Colonic mucosa (tissue), 4 donors: ENCODE measurements at regions not wholly inside any gene's neighbourhood (a gene's known extent, or its start where the extent isn't known, plus 50 kb on each side); places are given as distances from the start of the nearest gene placed in this dataset.

Experiments
- DNase-seq: peaks from one replicate; pipeline ENCODE4 v3.0.0-alpha.2; 2020
- H3K27ac ChIP-seq: fragments of 200-600 bp; one replicate; pipeline ENCODE4 v1.8.0; 2021
- H3K27me3 ChIP-seq: fragments of 200-600 bp; one replicate; pipeline ENCODE4 v1.8.0; 2021
- H3K36me3 ChIP-seq: fragments of 200-600 bp; one replicate; pipeline ENCODE4 v1.8.0; 2021
- H3K4me1 ChIP-seq: fragments of 200-600 bp; one replicate; pipeline ENCODE4 v1.8.0; 2021; ENCODE audit warnings: mild to moderate bottlenecking
- H3K4me3 ChIP-seq: fragments of 200-600 bp; one replicate; pipeline ENCODE4 v1.8.0; 2021
- H3K9ac ChIP-seq, 2 donors: one replicate each; pipeline ENCODE4 v1.7.0; 2013; ENCODE audit warnings: control low read depth in 2 of 2, low read depth in 2 of 2, low read length in 2 of 2
- H3K9me3 ChIP-seq: fragments of 200-600 bp; one replicate; pipeline ENCODE4 v1.8.0; 2021
- CTCF ChIP-seq: fragments of 200-600 bp; IDR thresholded peaks from one replicate; pipeline ENCODE4 v1.8.0; 2022; ENCODE audit warnings: antibody characterized with exemption, mild to moderate bottlenecking
- intact Hi-C: fragments of 100-400 bp; cut with DNase I; formaldehyde crosslinking; loops from one replicate; pipeline ENCODE4 v1.14.1; 2022
- donor health status: healthy.
- donor health status: DM: no; HTN: no; CAD: no.
- donor health status: DM: no; HTN: no; CAD: no.

- Histone ChIP-seq H3K9ac (no peak overlapping the region), H3K9me3 (no peaks in the 10 kb centered on the region), H3K27me3 (no peaks in the 10 kb centered on the region), H3K36me3 (no peaks in the 10 kb centered on the region), H3K4me3 (no peak overlapping the region), H3K27ac (no peak overlapping the region), H3K4me1 (no peaks in the 10 kb centered on the region)
- intact Hi-C loops = no loop called here
- TF ChIP-seq CTCF = no peak
- DNase-seq = no peak
Measured at GRCh38 chr3:72272356-72272755, 487.4 kb upstream of the PROK2 start.

- H3K4me3 ChIP-seq = no peak overlapping the region
- no peak for TF ChIP-seq CTCF
- H3K9ac ChIP-seq = no peak overlapping the region
- no peak overlapping the region for H3K27ac ChIP-seq
- no peaks in the 10 kb centered on the region for H3K9me3 ChIP-seq
- intact Hi-C loops = no loop called here
- H3K4me1 ChIP-seq = no peaks in the 10 kb centered on the region
- no peaks in the 10 kb centered on the region for H3K27me3 ChIP-seq
- H3K36me3 ChIP-seq = no peaks in the 10 kb centered on the region
- DNase-seq = no peak
Measured at GRCh38 chr3:72271923-72272322, 487.0 kb upstream of the PROK2 start.

- Histone ChIP-seq H3K36me3 (no peaks in the 10 kb centered on the region), H3K9me3 (no peaks in the 10 kb centered on the region), H3K27ac (no peak overlapping the region), H3K4me3 (no peak overlapping the region), H3K9ac (no peak overlapping the region), H3K4me1 (no peaks in the 10 kb centered on the region), H3K27me3 (no peaks in the 10 kb centered on the region)
- DNase-seq = no peak
- no peak for TF ChIP-seq CTCF
- intact Hi-C loops = no loop called here
Measured at GRCh38 chr3:72271216-72271615, 486.3 kb upstream of the PROK2 start.

- Histone ChIP-seq H3K36me3 (no peaks in the 10 kb centered on the region), H3K4me3 (no peak overlapping the region), H3K9me3 (no peaks in the 10 kb centered on the region), H3K27ac (no peak overlapping the region), H3K4me1 (no peaks in the 10 kb centered on the region), H3K27me3 (no peaks in the 10 kb centered on the region), H3K9ac (no peak overlapping the region)
- TF ChIP-seq CTCF = no peak
- no peak for DNase-seq
- intact Hi-C loops = no loop called here
Measured at GRCh38 chr3:72270730-72271129, 485.8 kb upstream of the PROK2 start.

GRCh38 chr3:72270072-72270681, 485.2 kb upstream of the PROK2 start:
- Histone ChIP-seq H3K9ac (no peak overlapping the region), H3K27ac (no peak overlapping the region), H3K4me3 (no peak overlapping the region), H3K4me1 (no peaks in the 10 kb centered on the region), H3K9me3 (no peaks in the 10 kb centered on the region), H3K27me3 (no peaks in the 10 kb centered on the region), H3K36me3 (no peaks in the 10 kb centered on the region)
- intact Hi-C loops = no loop called here
- no peak for TF ChIP-seq CTCF
- DNase-seq = peak; percentile 86
